ENCODE measurements at regions not wholly inside any gene's neighbourhood (a gene's known extent, or its start where the extent isn't known, plus 50 kb on each side); places are given as distances from the start of the nearest gene placed in this dataset.
"Not testable (repeated sequence)": the region's sequence is repeated elsewhere in the genome, so short reads cannot be mapped to it uniquely, and the experiment has no call there.

DNA sequence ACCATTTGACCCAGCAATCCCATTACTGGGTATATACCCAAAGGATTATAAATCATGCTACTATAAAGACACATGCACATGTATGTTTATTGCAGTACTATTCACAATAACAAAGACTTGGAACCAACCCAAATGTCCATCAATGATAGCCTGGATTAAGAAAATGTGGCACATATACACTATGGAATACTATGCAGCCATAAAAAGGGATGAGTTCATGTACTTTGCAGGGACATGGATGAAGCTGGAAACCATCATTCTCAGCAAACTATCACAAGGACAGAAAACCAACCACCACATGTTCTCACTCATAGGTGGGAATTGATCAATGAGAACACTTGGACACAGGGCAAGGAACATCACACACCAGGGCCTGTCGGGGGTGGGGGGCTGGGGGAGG, 171.7 kb upstream of the POGK start:
- intact Hi-C loops (cut with DNase I); ATAC-seq; DNase-seq (ENCODE audit: low spot score): not testable (repeated sequence)

DNA sequence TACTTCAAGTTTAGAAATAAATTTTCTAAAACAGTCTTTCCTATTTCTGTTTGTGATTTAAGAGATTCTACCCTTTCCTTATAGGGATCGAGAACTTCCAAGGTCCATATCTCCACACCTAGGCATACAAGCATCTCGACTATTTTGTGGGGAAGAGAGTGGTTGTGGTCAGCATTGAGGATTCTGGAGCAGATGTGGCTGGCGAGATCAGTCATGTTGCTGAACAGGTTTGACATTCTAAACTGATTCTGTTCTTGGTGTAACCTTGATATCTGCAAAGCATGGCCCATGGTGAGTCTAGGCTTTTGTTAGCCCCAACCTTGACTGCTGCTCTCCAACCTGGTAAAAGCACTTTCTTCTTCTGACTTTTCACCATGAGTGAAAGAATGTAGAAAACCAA, 167.6 kb upstream of the POGK start:
- ATAC-seq: no peak
- DNase-seq (ENCODE audit: low spot score): no peak
- intact Hi-C loops (cut with DNase I): no loop called here

DNA sequence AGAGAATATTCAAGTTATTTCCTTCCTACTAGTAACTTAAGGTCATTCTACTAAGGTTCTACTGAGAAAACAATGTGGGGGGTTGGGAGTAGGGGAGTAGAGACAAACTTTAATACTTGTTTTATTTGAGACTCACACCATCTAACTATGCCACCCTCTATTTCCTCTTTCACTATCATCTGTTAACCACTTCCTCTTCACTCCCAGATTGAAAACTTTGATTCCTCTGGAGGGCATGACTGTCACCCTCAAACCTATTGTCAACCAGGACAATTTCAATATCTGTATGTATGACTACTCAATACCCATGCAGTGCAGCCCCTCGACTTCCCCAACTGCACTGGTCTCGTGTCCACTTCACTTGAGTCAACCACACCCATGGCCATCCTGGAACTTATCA, 165.6 kb upstream of the POGK start:
- DNase-seq (ENCODE audit: low spot score) (no peak), ATAC-seq (no peak)
- intact Hi-C loops (cut with DNase I): no loop called here

DNA sequence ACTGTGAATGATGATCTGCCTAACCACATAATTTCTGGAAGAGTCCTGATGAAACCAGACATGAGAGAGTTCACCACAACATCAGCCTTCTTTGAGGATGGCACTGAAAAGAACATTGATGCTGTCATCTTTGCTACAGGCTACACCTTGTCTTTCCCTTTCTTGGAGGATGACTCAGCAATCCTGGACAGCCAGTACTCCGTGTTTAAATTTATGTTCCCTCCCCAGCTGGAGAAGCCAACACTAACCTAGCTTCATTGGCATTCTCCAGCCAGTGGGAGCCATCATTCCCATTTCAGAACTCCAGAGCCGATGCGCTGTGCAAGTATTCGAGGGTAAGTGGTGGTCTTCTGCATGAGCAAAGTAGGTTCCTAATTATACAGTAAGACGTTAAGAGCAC, 164.1 kb upstream of the POGK start:
- intact Hi-C loops (cut with DNase I): no loop called here
- no peak for DNase-seq (ENCODE audit: low spot score)
- no peak for ATAC-seq

DNA sequence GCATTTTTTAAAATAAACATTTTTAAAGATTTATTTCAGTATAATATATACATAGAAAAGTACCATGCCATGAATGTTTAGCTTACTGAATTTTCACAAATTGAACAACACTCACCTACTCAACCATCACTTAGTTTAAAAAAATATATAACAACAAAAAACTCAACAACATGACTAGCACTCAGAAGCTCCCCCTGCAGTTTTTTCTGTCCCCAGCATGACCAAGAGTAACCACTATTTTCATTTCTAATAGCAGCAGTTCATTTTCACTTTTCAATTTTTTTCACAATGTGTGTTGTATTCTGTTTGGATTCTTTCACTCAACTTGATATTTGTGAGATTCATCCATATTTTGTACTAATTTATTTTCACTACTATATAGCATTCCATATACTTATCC, 162.3 kb upstream of the POGK start:
- DNase-seq (ENCODE audit: low spot score) (no peak), ATAC-seq (no peak)
- intact Hi-C loops (cut with DNase I): no loop called here

DNA sequence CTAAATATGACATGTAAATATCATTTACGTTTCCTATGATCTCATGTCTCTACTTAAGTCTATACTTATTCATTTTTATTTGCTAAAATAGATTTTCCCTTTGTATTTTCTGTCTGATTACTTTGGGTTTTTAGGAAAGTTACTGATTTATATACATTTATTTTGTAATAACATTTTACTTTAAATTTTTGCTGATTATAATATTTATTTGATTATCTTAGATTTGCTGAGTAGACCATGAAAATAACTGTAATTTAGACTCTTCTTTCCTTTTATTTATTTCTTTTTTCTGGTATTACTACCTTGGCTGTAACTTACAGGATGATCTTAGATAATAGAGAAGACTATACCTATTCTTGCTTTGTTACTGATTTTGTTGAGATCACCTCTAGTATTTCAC, 159.9 kb upstream of the POGK start:
- DNase-seq (ENCODE audit: low spot score) (no peak), ATAC-seq (no peak)
- intact Hi-C loops (cut with DNase I): no loop called here

DNA sequence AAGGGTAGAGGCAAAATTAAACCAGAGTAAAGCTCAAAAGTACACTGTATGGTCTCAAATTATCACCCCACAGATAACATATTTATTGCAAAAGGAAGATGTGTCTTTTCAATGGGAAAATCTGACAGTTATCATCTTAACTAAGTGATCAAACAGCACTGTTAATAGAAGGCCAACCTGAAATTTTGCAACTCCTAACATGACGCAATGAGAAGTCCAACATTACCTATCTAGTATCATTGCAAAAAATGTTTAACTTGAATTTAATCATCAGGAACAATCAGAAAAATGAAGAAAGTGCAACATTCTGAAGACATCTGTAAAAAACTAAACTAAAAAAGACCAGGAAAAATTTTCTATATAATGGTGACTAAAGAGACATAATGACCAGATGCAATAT, 156.7 kb upstream of the POGK start:
- intact Hi-C loops (cut with DNase I): no loop called here
- ATAC-seq: no peak
- no peak for DNase-seq (ENCODE audit: low spot score)

DNA sequence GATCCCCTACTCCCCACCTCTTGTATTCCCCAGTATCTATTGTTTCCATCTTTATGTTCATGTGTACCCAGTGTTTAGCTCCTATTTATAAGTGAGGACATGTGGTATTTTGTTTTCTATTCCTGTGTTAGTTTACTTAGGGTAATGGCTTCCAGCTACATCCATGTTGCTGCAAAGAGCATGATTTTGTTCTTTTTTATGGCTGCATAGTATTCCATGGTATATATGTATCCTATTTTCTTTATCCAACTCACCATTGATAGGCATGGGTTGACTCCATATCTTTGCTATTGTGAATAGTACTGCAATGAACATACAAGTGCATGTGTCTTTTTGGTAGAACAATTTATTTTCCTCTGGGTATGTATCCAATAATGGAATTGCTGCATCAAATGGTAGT, 154.6 kb upstream of the POGK start:
- ATAC-seq; intact Hi-C loops (cut with DNase I); DNase-seq (ENCODE audit: low spot score): not testable (repeated sequence)

DNA sequence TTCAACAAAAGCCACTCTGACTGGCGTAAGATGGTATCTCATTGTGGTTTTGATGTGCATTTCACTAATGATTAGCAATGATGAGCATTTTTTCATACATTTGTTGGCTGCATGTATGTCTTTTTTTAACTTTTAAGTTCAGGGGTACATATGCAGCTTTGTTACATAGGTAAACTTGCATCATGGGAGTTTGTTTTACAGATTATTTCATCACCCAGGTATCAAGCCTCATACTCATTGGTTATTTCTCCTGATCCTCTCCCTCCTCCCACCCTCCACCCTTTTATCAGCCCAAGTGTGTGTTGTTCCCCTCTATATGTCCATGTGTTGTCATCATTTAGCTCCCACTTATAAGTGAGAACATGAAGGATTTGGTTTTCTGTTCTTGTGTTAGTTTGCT, 154.1 kb upstream of the POGK start:
- DNase-seq (ENCODE audit: low spot score) (no peak), ATAC-seq (no peak)
- intact Hi-C loops (cut with DNase I): no loop called here

DNA sequence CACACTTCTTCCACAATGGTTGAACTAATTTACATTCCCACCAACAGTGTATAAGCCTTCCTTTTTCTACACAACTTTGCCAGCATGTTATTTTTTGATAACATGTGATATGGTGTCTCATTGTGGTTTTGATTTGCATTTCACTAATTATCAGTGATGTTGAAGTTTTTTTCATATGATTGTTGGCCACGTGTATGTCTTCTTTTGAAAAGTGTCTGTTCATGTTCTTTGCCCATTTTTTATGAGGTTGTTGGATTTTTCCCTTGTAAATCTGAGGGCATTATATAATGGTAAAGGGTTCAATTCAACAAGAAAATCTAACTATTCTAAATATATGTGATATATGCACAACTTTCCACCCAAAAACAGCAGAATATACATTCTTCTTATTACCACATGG, 153.4 kb upstream of the POGK start:
- intact Hi-C loops (cut with DNase I); ATAC-seq; DNase-seq (ENCODE audit: low spot score): not testable (repeated sequence)

DNA sequence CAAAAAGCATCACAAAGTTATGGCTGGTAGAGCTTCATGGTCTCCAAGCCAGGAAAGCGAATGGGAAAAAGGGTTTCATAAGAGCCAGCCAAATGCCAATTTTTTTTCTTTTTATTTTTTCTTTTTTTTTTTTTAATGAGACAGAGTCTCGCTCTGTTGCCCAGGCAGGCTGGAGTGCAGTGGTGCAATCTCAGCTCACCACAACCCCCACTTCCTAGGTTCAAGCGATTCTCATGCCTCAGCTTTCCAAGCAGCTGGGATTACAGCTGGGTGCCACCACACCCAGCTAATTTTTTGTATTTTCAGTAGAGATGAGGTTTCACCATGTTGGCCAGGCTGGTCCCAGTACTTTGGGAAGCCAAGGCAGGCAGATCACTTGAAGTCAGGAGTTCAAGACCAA, 148.7 kb upstream of the POGK start:
- intact Hi-C loops (cut with DNase I); DNase-seq (ENCODE audit: low spot score); ATAC-seq: not testable (repeated sequence)

DNA sequence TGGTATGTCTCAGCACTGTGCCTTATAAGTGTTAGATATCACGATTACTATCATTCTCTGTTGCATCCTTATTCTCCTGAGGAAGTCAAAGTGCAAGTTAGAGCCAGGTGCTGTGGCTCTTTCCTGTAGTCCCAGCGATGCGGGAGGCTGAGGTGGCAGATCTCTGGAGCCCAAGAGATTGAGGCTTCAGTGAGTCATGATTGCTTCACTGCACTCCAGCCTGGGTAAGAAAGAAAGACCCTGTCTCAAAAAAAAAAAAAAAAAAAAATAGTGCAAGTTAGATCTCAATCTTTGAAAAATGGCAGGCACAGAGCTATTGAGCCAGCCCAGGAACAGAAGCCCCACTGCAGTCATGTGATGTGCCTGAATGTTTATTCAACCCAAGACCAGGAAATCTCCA, 147.8 kb upstream of the POGK start:
- no peak for ATAC-seq
- DNase-seq (ENCODE audit: low spot score): no peak
- intact Hi-C loops (cut with DNase I): no loop called here

DNA sequence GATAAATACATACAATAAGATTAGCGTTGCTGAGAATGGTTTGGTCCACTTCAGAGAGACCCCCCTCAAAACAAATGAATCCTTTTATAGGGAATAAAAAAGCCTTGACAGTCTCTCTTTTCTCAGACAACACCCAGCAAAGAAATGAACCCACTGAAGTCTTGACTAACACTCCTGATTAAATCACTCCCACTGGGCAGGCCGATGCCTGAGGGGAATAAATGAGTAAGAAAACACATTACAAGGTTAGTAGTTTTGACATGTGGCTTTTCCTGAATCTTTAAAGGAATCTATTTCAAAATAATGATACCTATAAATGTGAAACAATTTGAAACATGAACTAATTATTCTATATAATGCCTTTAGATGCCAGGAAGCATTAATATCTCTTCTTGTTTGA, 146.9 kb upstream of the POGK start:
- intact Hi-C loops (cut with DNase I): no loop called here
- ATAC-seq (no peak), DNase-seq (ENCODE audit: low spot score) (no peak)

DNA sequence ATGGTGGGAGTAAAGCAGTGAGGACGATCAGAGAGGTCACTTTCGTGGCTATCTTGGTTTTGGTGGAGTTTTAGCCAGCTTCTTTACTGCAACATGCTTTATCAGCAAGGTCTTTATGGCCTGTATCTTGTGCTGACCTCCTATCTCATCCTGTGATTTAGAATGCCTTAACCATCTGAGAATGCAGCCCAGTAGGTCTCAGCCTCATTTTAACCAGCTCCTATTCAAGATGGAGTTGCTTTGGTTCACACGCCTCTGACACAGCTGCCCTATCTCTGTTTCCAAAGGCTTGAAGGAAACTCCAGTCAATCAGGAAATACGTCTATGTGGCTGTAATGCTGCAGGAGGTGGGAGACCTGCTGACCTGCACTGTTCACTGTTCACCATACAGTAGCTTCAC, 146.1 kb upstream of the POGK start:
- DNase-seq (ENCODE audit: low spot score): no peak
- intact Hi-C loops (cut with DNase I): no loop called here

DNA sequence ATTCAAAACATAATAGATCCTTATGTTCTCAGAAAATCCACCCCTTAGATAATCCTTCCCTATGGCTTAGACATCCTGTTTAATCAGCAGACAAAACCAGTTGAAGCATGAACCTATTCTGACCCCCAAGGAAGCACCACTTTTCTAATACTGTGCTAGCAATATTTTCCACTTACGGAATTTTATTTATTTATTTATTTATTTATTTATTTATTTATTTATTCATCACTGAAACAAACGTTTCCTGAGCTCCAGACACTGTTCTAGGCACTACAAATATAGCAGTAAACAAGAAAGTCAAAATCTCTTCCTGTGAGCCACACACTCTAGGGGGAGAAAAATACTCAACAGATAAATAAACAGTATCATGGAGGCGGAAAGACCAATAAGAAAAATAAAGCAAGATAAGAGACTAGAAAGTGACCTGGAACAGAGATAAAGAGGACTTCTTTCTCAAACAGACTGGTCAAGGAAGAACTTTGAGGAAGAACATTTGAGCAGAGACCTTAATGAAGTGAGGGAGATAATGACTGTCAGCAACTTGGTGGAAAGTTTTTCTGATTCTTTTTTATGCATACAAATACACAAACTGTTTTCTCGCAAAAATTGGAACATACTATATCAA, 145.5 kb upstream of the POGK start:
- intact Hi-C loops (cut with DNase I): no loop called here
- DNase-seq (ENCODE audit: low spot score) (no peak), ATAC-seq (no peak)

More for the DNA sequence above, 146.1 kb upstream of the POGK start:
- no peak for ATAC-seq

DNA sequence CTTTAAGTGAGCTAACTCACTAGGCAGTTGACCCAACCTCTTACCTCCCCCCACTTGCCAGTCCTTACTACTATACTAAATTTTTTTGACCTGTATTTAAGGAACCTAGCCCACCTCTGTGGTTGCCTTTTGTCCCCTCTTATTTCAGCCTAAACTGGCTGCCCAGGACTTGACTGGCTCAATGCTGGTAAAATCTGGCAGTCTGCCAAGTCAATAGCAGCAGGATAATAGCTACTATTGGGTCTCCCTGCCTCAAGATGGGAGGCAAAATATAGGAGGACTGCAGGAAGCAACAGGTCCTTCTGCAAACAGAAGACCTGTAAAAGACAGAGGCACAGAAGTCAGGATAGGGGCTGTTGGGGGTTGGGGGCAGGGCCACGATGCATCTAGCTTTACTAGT, 144.2 kb upstream of the POGK start:
- intact Hi-C loops (cut with DNase I): no loop called here
- DNase-seq (ENCODE audit: low spot score) (no peak), ATAC-seq (no peak)

DNA sequence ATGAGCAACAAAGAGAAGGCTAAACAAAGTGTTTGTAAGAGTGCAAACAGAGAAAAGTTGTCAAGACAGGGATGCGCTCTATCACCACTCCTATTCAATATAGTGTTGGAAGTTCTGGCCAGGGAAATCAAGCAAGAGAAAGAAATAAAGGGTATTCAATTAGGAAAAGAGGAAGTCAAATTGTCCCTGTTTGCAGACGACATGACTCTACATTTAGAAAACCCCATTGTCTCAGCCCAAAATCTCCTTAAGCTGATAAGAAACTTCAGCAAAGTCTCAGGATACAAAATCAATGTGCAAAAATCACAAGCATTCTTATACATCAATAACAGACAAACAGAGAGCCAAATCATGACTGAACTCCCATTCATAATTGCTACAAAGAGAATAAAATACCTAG, 143.4 kb upstream of the POGK start:
- ATAC-seq; intact Hi-C loops (cut with DNase I); DNase-seq (ENCODE audit: low spot score): not testable (repeated sequence)

DNA sequence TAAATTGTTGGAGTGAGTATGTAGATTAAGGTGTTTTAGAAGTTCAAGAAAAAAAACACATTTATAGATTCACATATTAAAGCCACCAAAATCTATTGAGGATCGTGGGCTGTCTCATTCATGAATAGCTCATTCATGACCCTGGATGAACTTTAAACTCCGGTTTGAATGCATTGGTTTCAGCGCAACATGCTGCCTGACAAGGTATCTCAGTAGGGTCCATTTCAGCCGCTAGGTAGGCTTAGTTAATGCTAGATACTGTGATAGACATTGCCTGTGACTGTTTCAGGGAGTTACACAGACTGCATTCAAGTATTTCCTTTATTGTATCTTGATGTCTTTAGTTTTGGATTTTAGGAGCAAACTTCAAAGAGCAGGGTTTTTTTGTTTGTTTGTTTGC, 140.5 kb upstream of the POGK start:
- intact Hi-C loops (cut with DNase I): no loop called here
- ATAC-seq: no peak
- DNase-seq (ENCODE audit: low spot score): no peak

DNA sequence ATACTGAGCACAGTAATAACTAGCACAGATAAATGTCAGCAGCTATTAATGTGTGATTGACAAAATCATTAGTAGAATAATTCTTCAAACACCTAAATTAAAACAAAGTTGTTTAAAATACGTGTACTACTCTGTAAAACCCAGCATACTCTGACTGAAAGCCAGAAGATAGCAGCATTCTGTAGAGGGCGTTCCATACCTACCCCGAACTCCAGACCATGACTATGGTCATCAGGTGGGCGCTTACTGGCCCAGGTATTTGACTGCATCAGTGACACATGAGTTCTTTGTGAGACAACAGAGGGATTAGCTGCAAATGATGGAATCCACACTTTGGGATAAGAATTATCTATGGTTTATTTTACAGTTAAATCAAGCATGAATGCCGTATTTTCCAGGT, 139.7 kb upstream of the POGK start:
- ATAC-seq (no peak), DNase-seq (ENCODE audit: low spot score) (no peak)
- intact Hi-C loops (cut with DNase I): no loop called here

DNA sequence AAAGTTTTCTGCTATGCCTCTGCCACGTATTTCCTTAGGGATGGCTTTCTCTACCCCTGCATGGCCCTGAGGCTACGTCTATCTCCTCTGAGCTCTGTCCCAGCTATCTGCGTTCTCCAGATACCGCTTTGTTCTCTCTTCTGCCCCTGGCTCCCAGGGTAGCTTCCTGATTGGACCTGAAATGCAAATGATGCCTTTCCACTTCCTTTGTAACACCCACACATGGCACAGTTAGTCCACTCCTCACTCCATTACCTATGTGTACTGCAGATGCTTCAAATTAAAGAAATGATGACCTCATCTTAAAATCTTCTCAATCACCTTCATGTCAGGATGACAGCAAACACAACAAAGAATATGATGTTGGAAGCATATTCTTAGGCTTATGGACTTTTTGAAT, 138.6 kb upstream of the POGK start:
- intact Hi-C loops (cut with DNase I): no loop called here
- DNase-seq (ENCODE audit: low spot score): no peak
- ATAC-seq: no peak

DNA sequence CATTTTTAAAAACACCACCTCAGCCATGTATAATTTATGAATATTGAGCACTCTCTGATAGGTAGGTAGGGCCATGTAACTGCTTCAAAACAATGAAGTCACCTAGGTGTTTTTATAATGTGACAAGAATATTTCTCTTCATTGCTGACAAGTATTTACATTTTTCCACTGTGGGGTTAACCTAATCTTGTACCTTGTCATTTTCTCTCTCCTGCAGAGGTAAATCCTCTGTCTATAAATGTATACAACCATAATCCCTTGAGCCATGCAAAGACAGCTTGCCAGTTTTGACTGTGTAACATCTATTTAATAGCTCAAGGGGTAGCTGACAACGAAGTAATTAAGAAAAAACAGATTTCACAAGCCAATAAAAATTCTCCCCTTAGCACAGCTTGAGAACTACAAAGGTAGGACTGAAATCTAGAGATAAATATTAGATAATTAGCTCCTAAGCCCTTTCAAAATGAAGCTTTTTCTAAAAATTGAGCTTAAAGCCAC, 137.6 kb upstream of the POGK start:
- intact Hi-C loops (cut with DNase I): no loop called here
- ATAC-seq (no peak), DNase-seq (ENCODE audit: low spot score) (no peak)
